ENCODE measurements at regions not wholly inside any gene's neighbourhood (a gene's known extent, or its start where the extent isn't known, plus 50 kb on each side); places are given as distances from the start of the nearest gene placed in this dataset.

GRCh38 chr2:8165550-8165949 is 516.3 kb upstream of the ID2 start:
- TF ChIP-seq CTCF (IDR thresholded peaks at IDR 0.05) (no peak), POLR2AphosphoS5 (IDR thresholded peaks at IDR 0.05) (no peak), POLR2A (IDR thresholded peaks at IDR 0.05) (no peak)
